RWPE2 (cell line): ENCODE measurements at regions not wholly inside any gene's neighbourhood (a gene's known extent, or its start where the extent isn't known, plus 50 kb on each side); places are given as distances from the start of the nearest gene placed in this dataset.

ENCODE experiments used
- ATAC-seq: fragments of 200-7000 bp; cut with Tn5 transposase; 3 replicates; pipeline ENCODE4 v1.9.1; 2021; ENCODE audit warnings: low read depth
- DNase-seq: peaks from one replicate; pipeline ENCODE4 v3.0.0-alpha.2; 2020; ENCODE audit warnings: low spot score
- H3K27ac ChIP-seq: fragments of 450-650 bp; 2 replicates; pipeline ENCODE4 v1.5.1; 2017; ENCODE audit warnings: mild to moderate bottlenecking; ENCODE audit not compliant: poor library complexity, severe bottlenecking
- H3K27me3 ChIP-seq: fragments of 250-450 bp; sonication (Bioruptor Pico); 2 replicates; pipeline ENCODE4 v1.5.1; 2021; ENCODE audit warnings: mild to moderate bottlenecking, moderate library complexity; ENCODE audit not compliant: insufficient read depth, poor library complexity, severe bottlenecking
- H3K36me3 ChIP-seq: fragments of 250-450 bp; sonication (Bioruptor Pico); 2 replicates; pipeline ENCODE4 v1.5.1; 2020; ENCODE audit warnings: low read depth, mild to moderate bottlenecking, moderate library complexity
- H3K4me1 ChIP-seq: fragments of 250-450 bp; sonication (Bioruptor Pico); 2 replicates; pipeline ENCODE4 v1.5.1; 2021; ENCODE audit warnings: mild to moderate bottlenecking, moderate library complexity; ENCODE audit not compliant: insufficient read depth, poor library complexity, severe bottlenecking
- H3K4me3 ChIP-seq: fragments of 250-450 bp; sonication (Bioruptor Pico); 2 replicates; pipeline ENCODE4 v1.5.1; 2021; ENCODE audit warnings: mild to moderate bottlenecking, moderate library complexity; ENCODE audit not compliant: severe bottlenecking
- H3K9me3 ChIP-seq: fragments of 250-450 bp; sonication (Bioruptor Pico); 2 replicates; pipeline ENCODE4 v1.5.1; 2021; ENCODE audit warnings: mild to moderate bottlenecking, moderate library complexity; ENCODE audit not compliant: severe bottlenecking
- CTCF ChIP-seq: fragments of 450-650 bp; IDR thresholded peaks from one replicate; pipeline ENCODE4 v1.5.1; 2017; ENCODE audit warnings: mild to moderate bottlenecking, moderate library complexity; ENCODE audit not compliant: poor library complexity, severe bottlenecking

- Histone ChIP-seq H3K9me3 (no peaks in the 10 kb centered on the region), H3K27me3 (no peaks in the 10 kb centered on the region), H3K4me3 (no peak overlapping the region), H3K27ac (no peak overlapping the region), H3K4me1 (no peaks in the 10 kb centered on the region), H3K36me3 (no peaks in the 10 kb centered on the region)
- TF ChIP-seq CTCF, result no peak
- DNase-seq (no peak), ATAC-seq (no peak)
These were observed 1048.2 kb upstream of the AUTS2 start for GRCh38 chr7:68550027-68550426.

- no peak for DNase-seq
- Histone ChIP-seq H3K36me3 (no peaks in the 10 kb centered on the region), H3K27me3 (no peaks in the 10 kb centered on the region), H3K9me3 (no peaks in the 10 kb centered on the region), H3K4me3 (no peak overlapping the region), H3K27ac (no peak overlapping the region), H3K4me1 (no peaks in the 10 kb centered on the region)
- TF ChIP-seq CTCF, result no peak
- ATAC-seq, result no peak
These were observed 1047.6 kb upstream of the AUTS2 start for GRCh38 chr7:68550635-68551034.

GRCh38 chr7:68556537-68556936, 1041.7 kb upstream of the AUTS2 start:
- Histone ChIP-seq H3K36me3 (no peaks in the 10 kb centered on the region), H3K27me3 (no peaks in the 10 kb centered on the region), H3K9me3 (no peaks in the 10 kb centered on the region), H3K4me1 (no peaks in the 10 kb centered on the region), H3K27ac (no peak overlapping the region), H3K4me3 (no peak overlapping the region)
- TF ChIP-seq CTCF, result no peak
- DNase-seq (no peak), ATAC-seq (no peak)

GRCh38 chr7:68559518-68559917, 1038.8 kb upstream of the AUTS2 start:
- no peak for TF ChIP-seq CTCF
- Histone ChIP-seq H3K9me3 (no peaks in the 10 kb centered on the region), H3K4me3 (no peak overlapping the region), H3K27ac (no peak overlapping the region), H3K4me1 (no peaks in the 10 kb centered on the region), H3K36me3 (no peaks in the 10 kb centered on the region), H3K27me3 (no peaks in the 10 kb centered on the region)
- ATAC-seq (no peak), DNase-seq (no peak)

GRCh38 chr7:68562323-68562899, 1035.9 kb upstream of the AUTS2 start:
- Histone ChIP-seq H3K27ac (no peak overlapping the region), H3K9me3 (no peaks in the 10 kb centered on the region), H3K4me3 (no peak overlapping the region), H3K4me1 (no peaks in the 10 kb centered on the region), H3K27me3 (no peaks in the 10 kb centered on the region), H3K36me3 (no peaks in the 10 kb centered on the region)
- DNase-seq, result no peak
- no peak for TF ChIP-seq CTCF
- ATAC-seq, result no peak
